HEK293 (cell line): ENCODE measurements at regions not wholly inside any gene's neighbourhood (a gene's known extent, or its start where the extent isn't known, plus 50 kb on each side); places are given as distances from the start of the nearest gene placed in this dataset.

ENCODE experiments used
- FEZF1 ChIP-seq: fragments of 450-650 bp; formaldehyde crosslinking; IDR thresholded peaks from 2 replicates; pipeline ENCODE4 v1.5.1; 2016; ENCODE audit warnings: missing biosample characterization, missing genetic modification characterization
- GLIS1 ChIP-seq: fragments of 450-650 bp; formaldehyde crosslinking; IDR thresholded peaks from 2 replicates; pipeline ENCODE4 v1.5.1; 2016; ENCODE audit warnings: missing biosample characterization, missing genetic modification characterization
- IKZF3 ChIP-seq: fragments of 450-650 bp; IDR thresholded peaks from 2 replicates; pipeline ENCODE4 v1.5.0; 2018; ENCODE audit warnings: missing biosample characterization, mild to moderate bottlenecking, missing genetic modification characterization, moderate library complexity
- MEIS1 ChIP-seq: sonication (generic); formaldehyde crosslinking; IDR thresholded peaks from 2 replicates; pipeline ENCODE4 v1.8.1; 2022; ENCODE audit warnings: missing genetic modification reagents, mild to moderate bottlenecking, borderline replicate concordance
- MZF1 ChIP-seq: fragments of 450-650 bp; formaldehyde crosslinking; IDR thresholded peaks from 2 replicates; pipeline ENCODE4 v1.5.1; 2017; ENCODE audit warnings: missing biosample characterization, missing genetic modification characterization, borderline replicate concordance
- PRDM1 ChIP-seq: fragments of 450-650 bp; formaldehyde crosslinking; IDR thresholded peaks from 2 replicates; pipeline ENCODE4; 2016; ENCODE audit warnings: missing biosample characterization, missing genetic modification characterization
- PRDM10 ChIP-seq: fragments of 450-650 bp; formaldehyde crosslinking; IDR thresholded peaks from 2 replicates; pipeline ENCODE4 v1.5.1; 2016; ENCODE audit warnings: missing biosample characterization, missing genetic modification characterization
- PRDM6 ChIP-seq: fragments of 450-650 bp; formaldehyde crosslinking; IDR thresholded peaks from 2 replicates; pipeline ENCODE4 v1.5.1; 2017; ENCODE audit warnings: missing biosample characterization, missing genetic modification characterization
- SP2 ChIP-seq: fragments of 450-650 bp; formaldehyde crosslinking; IDR thresholded peaks from 2 replicates; pipeline ENCODE4 v1.5.1; 2016; ENCODE audit warnings: missing biosample characterization, missing genetic modification characterization
- WT1 ChIP-seq: fragments of 450-650 bp; formaldehyde crosslinking; IDR thresholded peaks from 2 replicates; pipeline ENCODE4 v1.5.1; 2016; ENCODE audit warnings: missing biosample characterization, missing genetic modification characterization
- ZBTB1 ChIP-seq: fragments of 450-650 bp; formaldehyde crosslinking; IDR thresholded peaks from 2 replicates; pipeline ENCODE4 v1.5.1; 2016; ENCODE audit warnings: missing biosample characterization, missing genetic modification characterization
- ZFP3 ChIP-seq: fragments of 450-650 bp; formaldehyde crosslinking; IDR thresholded peaks from 2 replicates; pipeline ENCODE4 v1.5.1; 2016; ENCODE audit warnings: low read depth, missing biosample characterization, missing genetic modification characterization
- ZFP69B ChIP-seq: fragments of 450-650 bp; formaldehyde crosslinking; IDR thresholded peaks from 2 replicates; pipeline ENCODE4 v1.5.1; 2016; ENCODE audit warnings: missing biosample characterization, missing genetic modification characterization
- ZNF157 ChIP-seq: fragments of 450-650 bp; formaldehyde crosslinking; IDR thresholded peaks from 2 replicates; pipeline ENCODE4 v1.5.1; 2016; ENCODE audit warnings: missing biosample characterization, missing genetic modification characterization
- ZNF2 ChIP-seq: fragments of 450-650 bp; formaldehyde crosslinking; IDR thresholded peaks from 2 replicates; pipeline ENCODE4 v1.5.1; 2016; ENCODE audit warnings: missing biosample characterization, missing genetic modification characterization
- ZNF23 ChIP-seq: fragments of 450-650 bp; formaldehyde crosslinking; IDR thresholded peaks from 2 replicates; pipeline ENCODE4 v1.5.1; 2016; ENCODE audit warnings: missing biosample characterization, missing genetic modification characterization, borderline replicate concordance
- ZNF24 ChIP-seq: fragments of 450-650 bp; formaldehyde crosslinking; IDR thresholded peaks from 2 replicates; pipeline ENCODE4 v1.5.1; 2016; ENCODE audit warnings: missing biosample characterization, missing genetic modification characterization
- ZNF292 ChIP-seq: fragments of 450-650 bp; formaldehyde crosslinking; IDR thresholded peaks from 2 replicates; pipeline ENCODE4 v1.5.1; 2016; ENCODE audit warnings: low read depth, missing biosample characterization, missing genetic modification characterization, borderline replicate concordance
- ZNF311 ChIP-seq: fragments of 450-650 bp; formaldehyde crosslinking; IDR thresholded peaks from 2 replicates; pipeline ENCODE4 v1.5.1; 2017; ENCODE audit warnings: missing biosample characterization, missing genetic modification characterization, borderline replicate concordance
- ZNF335 ChIP-seq: fragments of 450-650 bp; formaldehyde crosslinking; conservative IDR thresholded peaks from 2 replicates; pipeline ENCODE4 v1.5.1; 2016; ENCODE audit warnings: missing biosample characterization, missing genetic modification characterization
- ZNF366 ChIP-seq: fragments of 450-650 bp; formaldehyde crosslinking; conservative IDR thresholded peaks from 2 replicates; pipeline ENCODE4 v1.5.1; 2016; ENCODE audit warnings: missing biosample characterization, missing genetic modification characterization
- ZNF394 ChIP-seq: fragments of 450-650 bp; formaldehyde crosslinking; IDR thresholded peaks from 2 replicates; pipeline ENCODE4 v1.5.1; 2016; ENCODE audit warnings: missing biosample characterization, missing genetic modification characterization, mild to moderate bottlenecking, moderate library complexity, borderline replicate concordance
- ZNF518A ChIP-seq: fragments of 450-650 bp; formaldehyde crosslinking; conservative IDR thresholded peaks from 2 replicates; pipeline ENCODE4 v1.5.1; 2016; ENCODE audit warnings: low read depth, missing biosample characterization, missing genetic modification characterization
- ZNF571 ChIP-seq: fragments of 450-650 bp; formaldehyde crosslinking; IDR thresholded peaks from 2 replicates; pipeline ENCODE4 v1.5.0; 2017; ENCODE audit warnings: missing biosample characterization, missing genetic modification characterization
- ZNF629 ChIP-seq: fragments of 450-650 bp; formaldehyde crosslinking; IDR thresholded peaks from 2 replicates; pipeline ENCODE4 v1.5.1; 2017; ENCODE audit warnings: missing biosample characterization, missing genetic modification characterization
- ZNF704 ChIP-seq: fragments of 450-650 bp; formaldehyde crosslinking; IDR thresholded peaks from 2 replicates; pipeline ENCODE4 v1.5.1; 2016; ENCODE audit warnings: missing biosample characterization, missing genetic modification characterization
- ZSCAN16 ChIP-seq: fragments of 450-650 bp; formaldehyde crosslinking; IDR thresholded peaks from 2 replicates; pipeline ENCODE4 v1.5.1; 2016; ENCODE audit warnings: missing biosample characterization, missing genetic modification characterization
- ZSCAN30 ChIP-seq: fragments of 450-650 bp; IDR thresholded peaks from 2 replicates; pipeline ENCODE4 v1.5.1; 2018; ENCODE audit warnings: missing biosample characterization, mild to moderate bottlenecking, missing genetic modification characterization, moderate library complexity

- TF ChIP-seq ZSCAN16 (tag by site-specific recombination) (no peak), ZNF366 (tag by site-specific recombination) (0 out of 2 replicates have a peak, but pooled peaks have one; percentile 41), ZNF571 (tag by site-specific recombination) (no peak), ZNF23 (tag by site-specific recombination) (no peak), MZF1 (tag by site-specific recombination) (no peak), MEIS1 (peak; percentile 89; the same call in 1 of the 2 replicates), ZNF704 (tag by site-specific recombination) (no peak), IKZF3 (tag by site-specific recombination) (0 out of 2 replicates have a peak, but pooled peaks have one; percentile 34), ZNF24 (tag by site-specific recombination) (peak; percentile 51; the same call in 1 of the 2 replicates), ZNF629 (0 out of 2 replicates have a peak, but pooled peaks have one; percentile 50), PRDM1 (tag by site-specific recombination) (0 out of 2 replicates have a peak, but pooled peaks have one; percentile 13), ZNF157 (tag by site-specific recombination) (no peak), GLIS1 (tag by site-specific recombination) (0 out of 2 replicates have a peak, but pooled peaks have one; percentile 7), ZNF335 (peak; percentile 72), ZSCAN30 (peak; percentile 24; the same call in 1 of the 2 replicates), FEZF1 (tag by site-specific recombination) (peak; percentile 75), ZBTB1 (no peak), ZNF394 (tag by site-specific recombination) (peak; percentile 48; the same call in 1 of the 2 replicates), ZNF518A (no peak), ZFP69B (tag by site-specific recombination) (0 out of 2 replicates have a peak, but pooled peaks have one; percentile 30), ZNF2 (tag by site-specific recombination) (peak; percentile 50; the same call in 1 of the 2 replicates), SP2 (tag by site-specific recombination) (0 out of 2 replicates have a peak, but pooled peaks have one; percentile 23), ZNF311 (tag by site-specific recombination) (no peak), PRDM6 (tag by site-specific recombination) (peak; percentile 32), PRDM10 (peak; percentile 58), ZFP3 (tag by site-specific recombination) (no peak), ZNF292 (no peak), WT1 (peak; percentile 69; the same call in 1 of the 2 replicates)
Observed at GRCh38 chr20:53738039-53738944, 144.7 kb upstream of the ZNF217 start (continued).
